ENCODE measurements at regions not wholly inside any gene's neighbourhood (a gene's known extent, or its start where the extent isn't known, plus 50 kb on each side); places are given as distances from the start of the nearest gene placed in this dataset.
"Not testable (repeated sequence)": the region's sequence is repeated elsewhere in the genome, so short reads cannot be mapped to it uniquely, and the experiment has no call there.

- no peak for DNase-seq
Observed at GRCh38 chr7:34491899-34492298, 166.1 kb upstream of the NPSR1 start.

GRCh38 chr7:34493752-34494151, 164.3 kb upstream of the NPSR1 start:
- no peak for DNase-seq

DNA sequence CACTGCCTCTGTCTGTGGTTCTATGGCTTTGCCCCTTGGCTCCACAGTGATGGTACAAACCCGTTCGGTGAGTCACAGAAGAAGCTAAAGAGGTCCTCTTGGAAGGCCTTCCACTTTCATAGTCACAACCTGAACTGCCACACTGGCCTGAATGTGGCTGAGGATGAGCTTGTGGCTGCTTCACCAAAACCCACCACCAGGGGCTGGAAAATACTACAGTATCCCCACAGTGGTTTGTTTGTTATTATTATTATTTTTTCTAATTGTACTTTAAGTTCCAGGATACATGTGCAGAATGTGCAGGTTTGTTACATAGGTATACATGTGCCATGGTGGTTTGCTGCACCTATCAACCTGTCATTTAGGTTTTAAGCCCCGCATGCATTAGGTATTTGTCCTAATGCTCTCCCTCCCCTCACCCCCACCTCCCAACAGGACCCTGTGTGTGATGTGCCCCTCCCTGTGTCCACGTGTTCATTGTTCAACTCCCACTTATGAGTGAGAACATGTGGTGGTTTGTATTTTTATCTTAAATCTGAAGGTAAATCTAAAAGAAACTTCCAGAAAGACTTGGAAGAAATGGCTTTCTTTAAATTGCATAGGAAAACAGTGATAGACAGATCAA, 160.8 kb upstream of the NPSR1 start:
- DNase-seq = no peak

DNA sequence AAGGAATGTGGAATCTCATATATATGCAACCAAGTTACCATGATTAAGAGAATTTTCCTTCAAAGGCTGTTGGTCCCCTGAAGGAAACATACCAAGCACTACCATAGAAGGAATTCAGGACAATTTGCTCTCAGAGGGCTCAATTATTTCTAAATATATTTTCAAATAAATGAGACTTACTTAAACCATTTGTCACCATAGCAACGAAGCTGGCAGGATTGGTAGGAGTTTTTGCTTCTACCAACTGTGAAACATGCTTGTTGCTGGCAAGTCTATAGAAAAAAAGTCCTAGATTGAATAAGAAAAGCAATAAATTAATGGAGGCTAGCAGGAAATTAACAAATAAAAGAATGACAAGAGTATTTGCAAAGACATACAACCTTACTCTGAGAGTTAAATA, 156.9 kb upstream of the NPSR1 start:
- no peak for DNase-seq

GRCh38 chr7:34507191-34507590, 150.8 kb upstream of the NPSR1 start:
- no peak for DNase-seq

DNA sequence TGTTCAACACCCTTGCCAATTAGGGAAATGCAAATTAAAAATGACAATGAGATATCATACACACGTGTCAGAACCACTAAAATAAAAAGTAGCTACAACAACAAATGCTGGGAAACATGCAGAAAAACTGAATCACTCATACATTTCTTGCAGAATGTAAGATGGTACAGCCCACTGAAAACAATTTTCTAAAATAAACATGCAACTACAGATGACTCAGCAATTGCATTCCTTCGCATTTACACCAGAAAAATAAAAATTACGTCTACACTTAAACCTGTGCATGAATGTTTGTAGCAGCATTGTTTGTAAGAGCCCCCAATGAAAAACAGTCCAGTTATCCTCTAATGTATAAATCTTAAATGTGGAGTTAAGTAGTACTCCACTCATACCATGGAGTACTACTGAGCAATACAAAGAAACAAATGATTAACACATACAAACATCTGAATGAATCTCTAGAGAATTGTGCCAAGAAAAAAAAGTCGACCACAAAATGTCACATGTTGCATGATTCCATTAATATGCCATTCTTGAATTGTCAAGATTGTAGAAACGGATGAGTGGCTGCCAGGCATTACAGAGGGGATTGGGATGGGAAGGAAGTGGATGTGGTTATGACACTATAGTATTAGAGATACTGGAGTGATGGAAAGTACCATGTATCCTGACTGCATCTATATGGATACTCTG, 134.6 kb upstream of the NPSR1 start:
- DNase-seq = no peak

DNA sequence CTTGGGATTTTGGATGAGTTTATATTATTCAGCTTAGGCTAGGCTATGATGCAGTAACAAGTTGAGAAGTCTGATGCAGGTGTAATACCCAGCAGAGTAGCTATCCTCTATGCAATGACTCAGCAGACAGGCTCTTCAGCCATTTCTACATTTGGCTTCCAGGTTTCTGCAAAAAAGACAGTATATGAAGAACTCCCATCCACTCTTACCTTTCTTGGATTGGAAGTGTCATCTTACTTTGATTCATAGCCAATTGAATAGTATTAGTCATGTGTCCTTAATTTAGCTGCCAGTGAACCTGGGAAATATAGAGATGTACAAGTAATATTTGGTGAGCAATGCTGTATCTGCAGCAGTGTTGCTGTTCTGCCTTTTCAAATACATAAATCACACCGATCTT, 127.8 kb upstream of the NPSR1 start:
- no peak for DNase-seq

DNA sequence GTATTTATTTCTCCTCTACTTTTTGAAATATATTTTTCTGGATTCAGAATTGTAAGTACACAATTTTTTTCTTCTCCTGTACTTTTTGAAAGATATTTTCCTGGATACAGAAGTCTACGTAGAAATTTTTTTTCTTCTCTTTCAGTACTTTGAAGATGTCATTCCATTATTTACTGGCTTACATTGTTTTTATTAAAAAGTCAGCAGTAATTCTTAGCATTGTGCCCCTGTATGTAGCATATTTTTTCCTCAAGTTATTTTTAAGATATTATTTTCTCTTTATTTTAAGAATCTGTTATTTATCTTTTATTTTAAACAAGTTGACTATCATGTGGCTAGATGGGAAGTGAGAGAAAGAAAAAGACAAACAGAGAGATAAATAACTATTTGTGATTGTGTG, 119.0 kb upstream of the NPSR1 start:
- no peak for DNase-seq

GRCh38 chr7:34544621-34545020, 113.4 kb upstream of the NPSR1 start:
- no peak for DNase-seq

DNA sequence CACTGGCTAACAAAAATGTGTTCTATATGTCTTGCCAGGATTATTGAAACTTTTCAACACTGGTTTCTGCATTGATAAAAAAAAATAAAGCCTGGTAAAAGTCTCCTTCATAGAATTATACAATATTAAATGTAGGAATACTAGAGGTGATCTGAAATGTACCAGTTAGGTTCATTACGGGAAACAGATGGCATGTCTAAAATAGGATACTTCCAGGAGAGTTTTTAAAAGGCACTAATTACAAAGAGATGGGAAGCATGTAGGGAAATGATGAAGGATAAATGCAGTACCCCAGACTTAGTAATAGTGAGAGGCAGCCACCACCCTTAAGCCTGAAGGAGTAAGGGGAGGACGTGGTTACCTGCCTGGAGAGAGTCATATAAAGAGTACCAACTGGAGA, 107.0 kb upstream of the NPSR1 start:
- DNase-seq = no peak

DNA sequence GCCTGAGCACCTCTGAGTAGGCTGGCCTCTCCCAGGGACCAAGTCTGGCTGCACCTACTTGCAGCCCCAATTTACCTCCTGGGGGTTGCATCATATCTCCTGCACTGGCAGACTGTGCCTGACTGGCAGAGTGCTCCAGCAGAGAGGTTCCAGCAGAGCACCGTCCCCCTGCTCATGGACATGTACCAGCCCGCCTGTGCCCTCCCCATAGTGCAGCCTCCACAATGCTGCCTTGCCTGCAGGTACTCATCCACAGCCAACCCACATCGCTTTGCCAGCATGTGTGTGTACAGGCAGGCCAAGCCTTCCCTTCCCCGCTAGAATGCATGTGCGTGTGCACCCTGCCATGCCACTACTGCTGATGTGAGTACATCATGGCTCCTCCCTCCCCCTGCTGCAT, 105.5 kb upstream of the NPSR1 start:
- DNase-seq = no peak

DNA sequence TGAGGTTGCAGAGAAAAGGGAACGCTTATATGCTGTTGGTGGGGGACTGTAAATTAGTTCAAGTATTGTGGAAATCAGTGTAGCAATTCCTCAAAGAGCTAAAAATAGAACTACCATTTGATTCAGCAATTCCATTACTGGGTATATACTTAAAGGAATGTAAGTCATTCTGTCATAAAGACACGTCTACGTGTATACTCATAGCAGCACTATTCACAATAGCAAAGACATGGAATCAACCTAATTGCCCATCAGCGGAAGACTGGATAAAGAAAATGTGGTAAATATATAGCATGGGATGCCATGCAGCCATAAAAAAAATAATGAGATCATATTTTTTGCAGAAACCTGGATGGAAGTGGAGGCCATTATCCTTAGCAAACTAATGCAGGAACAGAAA, 100.0 kb upstream of the NPSR1 start:
- no peak for DNase-seq

- DNase-seq = no peak
Observed at GRCh38 chr7:34564091-34564490, 93.9 kb upstream of the NPSR1 start.

- no peak for DNase-seq
Observed at GRCh38 chr7:34567906-34568305, 90.1 kb upstream of the NPSR1 start.

DNA sequence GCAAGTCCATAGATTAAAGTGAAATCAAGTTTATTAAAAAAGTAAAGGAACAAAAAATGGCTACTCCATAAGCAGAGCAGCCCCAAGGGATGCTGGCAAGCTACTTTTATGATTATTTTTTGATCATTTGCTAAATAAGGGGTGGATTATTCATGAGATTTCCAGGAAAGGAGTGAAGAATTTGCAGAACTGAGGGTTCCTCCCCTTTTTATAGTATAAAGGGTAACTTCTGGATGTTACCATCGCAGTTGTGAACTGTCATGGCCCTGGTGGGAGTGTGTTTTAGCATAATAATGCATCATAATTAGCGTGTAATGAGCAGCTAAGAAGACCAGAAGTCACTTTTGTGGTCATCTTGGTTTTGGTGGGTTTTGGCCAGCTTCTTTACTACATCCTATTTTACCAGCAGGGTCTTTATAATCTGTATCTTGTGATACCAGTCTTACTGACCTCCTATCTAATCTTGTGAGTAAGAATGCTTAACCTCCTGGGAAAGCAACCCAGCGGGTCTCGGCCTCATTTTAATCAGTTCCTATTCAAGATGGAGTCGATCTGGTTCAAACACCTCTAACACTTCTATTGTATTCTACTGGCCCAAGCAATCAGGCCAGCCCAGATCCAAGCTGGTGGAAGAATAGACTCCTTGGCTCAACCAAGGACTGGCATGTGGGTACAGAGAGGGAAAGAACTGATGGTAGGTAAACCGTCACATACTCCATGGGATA, 87.9 kb upstream of the NPSR1 start:
- DNase-seq = no peak

GRCh38 chr7:34575006-34575405, 83.0 kb upstream of the NPSR1 start:
- DNase-seq = no peak

DNA sequence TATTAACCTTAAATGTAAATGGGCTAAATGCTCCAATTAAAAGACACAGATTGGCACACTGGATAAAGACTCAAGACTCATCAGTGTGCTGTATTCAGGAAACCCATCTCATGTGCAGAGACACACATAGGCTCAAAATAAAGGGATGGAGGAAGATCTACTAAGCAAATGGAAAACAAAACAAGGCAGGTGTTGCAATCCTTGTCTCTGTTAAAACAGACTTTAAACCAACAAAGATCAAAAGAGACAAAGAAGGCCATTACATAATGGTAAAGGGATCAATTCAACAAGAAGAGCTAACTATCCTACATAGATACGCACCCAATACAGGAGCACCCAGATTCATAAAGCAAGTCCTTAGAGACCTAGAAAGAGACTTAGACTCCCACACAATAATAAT, 80.1 kb upstream of the NPSR1 start:
- DNase-seq = not testable (repeated sequence)

- not testable (repeated sequence) for DNase-seq
Observed at GRCh38 chr7:34581698-34582097, 76.3 kb upstream of the NPSR1 start.

DNA sequence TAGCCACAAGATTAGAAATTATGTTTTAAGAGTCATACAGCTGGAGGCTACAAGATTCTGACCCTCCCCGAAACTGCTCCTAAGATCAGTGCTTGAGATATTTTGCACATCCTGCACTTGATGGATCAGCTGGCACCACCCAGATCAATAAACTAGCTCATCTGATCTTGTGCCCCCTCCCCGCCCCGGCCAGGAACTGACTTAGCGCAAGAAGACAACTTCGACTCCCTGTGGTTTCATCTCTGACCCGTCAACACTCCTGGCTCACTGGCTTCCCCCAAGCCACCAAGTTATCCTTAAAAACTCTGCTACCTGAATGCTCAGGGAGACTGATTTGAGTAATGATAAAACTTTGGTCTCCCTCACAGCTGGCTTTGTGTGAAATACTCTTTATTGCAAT, 73.5 kb upstream of the NPSR1 start:
- no peak for DNase-seq

DNA sequence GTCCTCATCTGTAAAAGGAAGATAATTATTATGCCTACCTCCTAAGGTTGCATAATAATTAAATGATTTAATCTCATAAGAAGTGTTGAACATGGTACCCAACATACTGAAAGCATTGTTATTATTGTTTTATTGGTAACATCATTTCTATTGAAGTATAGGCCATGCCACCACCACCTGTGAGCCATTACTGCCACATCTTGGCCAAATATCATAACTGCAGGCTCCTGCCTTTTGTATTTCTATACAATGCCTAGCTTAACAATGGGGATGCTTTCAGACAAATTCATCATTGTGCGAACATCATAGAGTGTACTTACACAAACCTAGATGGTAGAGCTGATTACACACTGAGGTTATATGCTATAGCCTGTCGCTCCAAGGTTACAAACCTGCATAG, 61.1 kb upstream of the NPSR1 start:
- DNase-seq = no peak

- no peak for DNase-seq
Observed at GRCh38 chr7:34603711-34604444, 54.1 kb upstream of the NPSR1 start.
